OCI-LY3 (cell line): ENCODE measurements at regions not wholly inside any gene's neighbourhood (a gene's known extent, or its start where the extent isn't known, plus 50 kb on each side); places are given as distances from the start of the nearest gene placed in this dataset.
"Not testable (repeated sequence)": the region's sequence is repeated elsewhere in the genome, so short reads cannot be mapped to it uniquely, and the experiment has no call there.

ENCODE experiments used
- EZH2phosphoT487 ChIP-seq: fragments of 200-600 bp; shearing (Covaris generic); IDR thresholded peaks from 2 replicates; pipeline ENCODE4 v1.6.1; 2018; ENCODE audit warnings: antibody characterized with exemption, mixed run types, low read depth
- TF ChIP-seq, protein P1 (sequence below): fragments of 200-600, 300-600 bp; sonication (generic); IDR thresholded peaks from 2 replicates; pipeline ENCODE4 v1.5.1; 2014; ENCODE audit warnings: antibody characterized with exemption, low read length, low read depth

DNA sequence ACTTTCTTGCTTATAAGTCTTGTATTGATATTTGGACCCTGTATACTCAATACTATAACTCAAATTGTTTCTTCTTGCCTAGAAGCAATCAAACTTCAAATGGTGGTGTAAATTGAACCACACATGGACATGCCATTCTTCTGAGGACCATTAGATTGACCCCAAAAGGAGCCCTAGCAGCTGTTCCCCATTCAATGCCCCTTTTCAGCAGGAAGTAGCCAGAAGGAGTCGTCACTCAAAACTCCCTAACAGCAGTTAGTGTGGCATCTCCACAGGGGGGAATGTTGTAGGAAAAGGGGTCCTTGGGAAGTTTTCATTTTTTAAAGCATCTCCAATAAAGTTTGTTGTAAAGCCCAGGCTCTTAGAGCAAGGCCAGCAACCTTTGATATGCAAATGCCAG is 81.7 kb upstream of the PRL start:
- TF ChIP-seq, protein P1, sequence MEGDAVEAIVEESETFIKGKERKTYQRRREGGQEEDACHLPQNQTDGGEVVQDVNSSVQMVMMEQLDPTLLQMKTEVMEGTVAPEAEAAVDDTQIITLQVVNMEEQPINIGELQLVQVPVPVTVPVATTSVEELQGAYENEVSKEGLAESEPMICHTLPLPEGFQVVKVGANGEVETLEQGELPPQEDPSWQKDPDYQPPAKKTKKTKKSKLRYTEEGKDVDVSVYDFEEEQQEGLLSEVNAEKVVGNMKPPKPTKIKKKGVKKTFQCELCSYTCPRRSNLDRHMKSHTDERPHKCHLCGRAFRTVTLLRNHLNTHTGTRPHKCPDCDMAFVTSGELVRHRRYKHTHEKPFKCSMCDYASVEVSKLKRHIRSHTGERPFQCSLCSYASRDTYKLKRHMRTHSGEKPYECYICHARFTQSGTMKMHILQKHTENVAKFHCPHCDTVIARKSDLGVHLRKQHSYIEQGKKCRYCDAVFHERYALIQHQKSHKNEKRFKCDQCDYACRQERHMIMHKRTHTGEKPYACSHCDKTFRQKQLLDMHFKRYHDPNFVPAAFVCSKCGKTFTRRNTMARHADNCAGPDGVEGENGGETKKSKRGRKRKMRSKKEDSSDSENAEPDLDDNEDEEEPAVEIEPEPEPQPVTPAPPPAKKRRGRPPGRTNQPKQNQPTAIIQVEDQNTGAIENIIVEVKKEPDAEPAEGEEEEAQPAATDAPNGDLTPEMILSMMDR = not testable (repeated sequence)
- TF ChIP-seq EZH2phosphoT487 = not testable (repeated sequence)
